CD4-positive, alpha-beta T cell (primary cell): ENCODE measurements at regions not wholly inside any gene's neighbourhood (a gene's known extent, or its start where the extent isn't known, plus 50 kb on each side); places are given as distances from the start of the nearest gene placed in this dataset.

Experiments used
- ATAC-seq: fragments of 200-7000 bp; cut with Tn5 transposase; one replicate; pipeline ENCODE4 v1.10.0; 2022; ENCODE audit warnings: mild to moderate bottlenecking; ENCODE audit not compliant: poor library complexity
- CTCF ChIA-PET: fragments of 350-600 bp; sonication (Branson Sonifier 250); formaldehyde crosslinking; loops from one replicate; lab custom pipeline; 2021; ENCODE audit warnings: antibody characterized with exemption, inconsistent platforms; lab: Charles Lee
- POLR2A ChIA-PET: fragments of 350-600 bp; sonication (Branson Sonifier 250); formaldehyde crosslinking; loops from one replicate; lab custom pipeline; 2021; ENCODE audit warnings: antibody characterized with exemption, inconsistent platforms; lab: Charles Lee
- DNase-seq, 14 experiments: peaks; one replicate each; pipeline ENCODE4 v3.0.0-alpha.2; 2013 to 2020; ENCODE audit warnings: mixed read lengths in 2 of 14
- H3K27ac ChIP-seq, 2 donors: one replicate each; pipeline versions ENCODE4 v1.5.1 to v1.7.0; 2013; ENCODE audit warnings: low read length in 2 of 2, low read depth in 1 of 2, mild to moderate bottlenecking in 1 of 2
- H3K27me3 ChIP-seq, 2 experiments: 1 replicate in 1 of 2; 2 replicates in 1 of 2; pipeline versions ENCODE4 v1.6.1 to v1.7.0; 2013; ENCODE audit warnings: low read length in 2 of 2, control low read depth in 1 of 2, mild to moderate bottlenecking in 1 of 2, moderate library complexity in 1 of 2; ENCODE audit not compliant: insufficient read depth in 2 of 2, control insufficient read depth in 1 of 2
- H3K36me3 ChIP-seq: one replicate; pipeline ENCODE4 v1.6.1; 2013; ENCODE audit warnings: low read length, control low read depth; ENCODE audit not compliant: insufficient read depth
- H3K4me1 ChIP-seq: one replicate; pipeline ENCODE4 v1.6.1; 2013; ENCODE audit warnings: low read length, control low read depth; ENCODE audit not compliant: insufficient read depth
- H3K4me3 ChIP-seq: one replicate; pipeline ENCODE4 v1.5.1; 2013; ENCODE audit warnings: mild to moderate bottlenecking, low read length, moderate library complexity
- H3K9me3 ChIP-seq, 2 experiments: 1 replicate in 1 of 2; 2 replicates in 1 of 2; pipeline versions ENCODE4 v1.6.1 to v1.7.0; 2013; ENCODE audit warnings: low read length in 2 of 2, mild to moderate bottlenecking in 2 of 2, control low read depth in 1 of 2, moderate library complexity in 1 of 2; ENCODE audit not compliant: control insufficient read depth in 1 of 2, insufficient read depth in 1 of 2
- H3K27ac Mint-ChIP-seq: one replicate; pipeline ENCODE4 v1.8.0; 2020; ENCODE audit warnings: mixed read lengths
- H3K27me3 Mint-ChIP-seq: one replicate; pipeline ENCODE4 v1.8.0; 2021; ENCODE audit warnings: mixed read lengths
- H3K36me3 Mint-ChIP-seq: one replicate; pipeline ENCODE4 v1.8.0; 2021; ENCODE audit warnings: low read depth, mixed read lengths
- H3K4me1 Mint-ChIP-seq: one replicate; pipeline ENCODE4 v1.8.0; 2021; ENCODE audit warnings: low read depth, mixed read lengths
- H3K4me3 Mint-ChIP-seq: one replicate; pipeline ENCODE4 v1.8.0; 2020; ENCODE audit warnings: mild to moderate bottlenecking, mixed read lengths
- H3K9me3 Mint-ChIP-seq: one replicate; pipeline ENCODE4 v1.8.0; 2020; ENCODE audit warnings: mixed read lengths
- intact Hi-C, 2 experiments: fragments of 100-400 bp; cut with DNase I in 1 of 2; cut with micrococcal nuclease in 1 of 2; formaldehyde crosslinking; loops; one replicate each; pipeline versions ENCODE4 v1.15.1 to v1.9.0; 2023 to 2025; cut with DNase I, micrococcal nuclease
- TF ChIP-seq, protein P1 (sequence below): fragments of 200-600 bp; IDR thresholded peaks from one replicate; pipeline ENCODE4 v1.8.0; 2022; ENCODE audit warnings: antibody characterized with exemption, mild to moderate bottlenecking

DNA sequence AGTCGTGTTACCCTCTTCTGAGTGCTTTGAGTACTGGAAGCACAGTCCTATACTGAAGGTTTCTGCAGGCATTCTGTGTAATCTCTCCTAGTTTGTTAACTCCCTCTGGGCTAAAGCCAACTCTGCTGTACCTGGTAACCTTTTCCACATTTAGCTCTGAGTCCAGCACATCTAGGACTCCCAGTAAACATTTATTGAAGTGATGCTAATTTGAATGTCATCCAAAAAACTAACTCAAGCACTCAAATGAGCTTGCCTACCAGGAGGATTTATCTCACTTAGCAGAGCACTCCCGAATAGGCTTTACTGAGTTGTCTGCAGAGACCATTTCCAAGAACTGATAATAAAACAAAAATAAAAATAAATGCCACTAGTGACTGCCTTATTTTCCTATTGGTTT, 79.5 kb upstream of the NFIB start:
- Mint-ChIP-seq H3K4me3 (no peak overlapping the region), H3K36me3 (no peaks in the 10 kb centered on the region), H3K4me1 (no peaks in the 10 kb centered on the region), H3K9me3 (peaks cover 7% of the 10 kb centered on the region), H3K27me3 (peaks cover 7% of the 10 kb centered on the region), H3K27ac (no peak overlapping the region)
- ChIA-PET CTCF (no interaction called here), POLR2A (interaction anchor here (0.7 kb wide), 1 partner anchor 139 kb away, joined by 3 read pairs; no protein-coding TSS in a partner anchor)
- Histone ChIP-seq H3K4me3 (no peak overlapping the region), H3K27me3 (no peaks in the 10 kb centered on the region), H3K27ac (no peak overlapping the region), H3K36me3 (no peaks in the 10 kb centered on the region), H3K9me3 (no peaks in the 10 kb centered on the region), H3K4me1 (no peaks in the 10 kb centered on the region)
- DNase-seq (no peak), ATAC-seq (no peak)
- TF ChIP-seq, protein P1, sequence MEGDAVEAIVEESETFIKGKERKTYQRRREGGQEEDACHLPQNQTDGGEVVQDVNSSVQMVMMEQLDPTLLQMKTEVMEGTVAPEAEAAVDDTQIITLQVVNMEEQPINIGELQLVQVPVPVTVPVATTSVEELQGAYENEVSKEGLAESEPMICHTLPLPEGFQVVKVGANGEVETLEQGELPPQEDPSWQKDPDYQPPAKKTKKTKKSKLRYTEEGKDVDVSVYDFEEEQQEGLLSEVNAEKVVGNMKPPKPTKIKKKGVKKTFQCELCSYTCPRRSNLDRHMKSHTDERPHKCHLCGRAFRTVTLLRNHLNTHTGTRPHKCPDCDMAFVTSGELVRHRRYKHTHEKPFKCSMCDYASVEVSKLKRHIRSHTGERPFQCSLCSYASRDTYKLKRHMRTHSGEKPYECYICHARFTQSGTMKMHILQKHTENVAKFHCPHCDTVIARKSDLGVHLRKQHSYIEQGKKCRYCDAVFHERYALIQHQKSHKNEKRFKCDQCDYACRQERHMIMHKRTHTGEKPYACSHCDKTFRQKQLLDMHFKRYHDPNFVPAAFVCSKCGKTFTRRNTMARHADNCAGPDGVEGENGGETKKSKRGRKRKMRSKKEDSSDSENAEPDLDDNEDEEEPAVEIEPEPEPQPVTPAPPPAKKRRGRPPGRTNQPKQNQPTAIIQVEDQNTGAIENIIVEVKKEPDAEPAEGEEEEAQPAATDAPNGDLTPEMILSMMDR = no peak
- intact Hi-C loops = no loop called here

DNA sequence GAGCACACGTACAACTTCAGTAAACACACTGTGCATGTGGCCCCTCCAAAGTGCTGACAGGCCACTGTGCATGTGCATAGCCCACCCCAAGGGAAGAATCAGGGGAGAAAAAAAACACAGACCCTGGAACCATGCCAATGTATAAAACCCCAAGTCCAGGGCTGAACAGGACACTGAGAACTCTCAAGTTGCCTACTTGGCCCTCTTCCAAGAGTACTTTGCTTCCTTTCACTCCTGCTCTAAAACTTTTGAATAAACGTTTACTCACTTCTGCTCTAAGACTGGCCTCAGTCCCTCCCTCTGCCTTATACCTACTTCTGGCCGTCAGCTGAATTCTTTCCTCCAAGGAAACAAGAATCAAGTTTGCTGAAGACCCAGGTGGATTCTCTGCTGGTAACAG, 77.7 kb upstream of the NFIB start:
- no peak overlapping the region for H3K4me3 Mint-ChIP-seq
- H3K27me3 ChIP-seq = no peaks in the 10 kb centered on the region
- ATAC-seq = no peak
- no peak for DNase-seq
- intact Hi-C loops = no loop called here
- no peaks in the 10 kb centered on the region for H3K9me3 ChIP-seq
- TF ChIP-seq, protein P1 = no peak
- no peak overlapping the region for H3K27ac ChIP-seq
- H3K36me3 ChIP-seq = no peaks in the 10 kb centered on the region
- no peaks in the 10 kb centered on the region for H3K36me3 Mint-ChIP-seq
- CTCF ChIA-PET = no interaction called here
- POLR2A ChIA-PET = no interaction called here
- no peak overlapping the region for H3K4me3 ChIP-seq
- no peaks in the 10 kb centered on the region for H3K4me1 Mint-ChIP-seq
- peaks cover 7% of the 10 kb centered on the region for H3K27me3 Mint-ChIP-seq
- peaks cover 7% of the 10 kb centered on the region for H3K9me3 Mint-ChIP-seq
- H3K27ac Mint-ChIP-seq = no peak overlapping the region
- H3K4me1 ChIP-seq = no peaks in the 10 kb centered on the region

DNA sequence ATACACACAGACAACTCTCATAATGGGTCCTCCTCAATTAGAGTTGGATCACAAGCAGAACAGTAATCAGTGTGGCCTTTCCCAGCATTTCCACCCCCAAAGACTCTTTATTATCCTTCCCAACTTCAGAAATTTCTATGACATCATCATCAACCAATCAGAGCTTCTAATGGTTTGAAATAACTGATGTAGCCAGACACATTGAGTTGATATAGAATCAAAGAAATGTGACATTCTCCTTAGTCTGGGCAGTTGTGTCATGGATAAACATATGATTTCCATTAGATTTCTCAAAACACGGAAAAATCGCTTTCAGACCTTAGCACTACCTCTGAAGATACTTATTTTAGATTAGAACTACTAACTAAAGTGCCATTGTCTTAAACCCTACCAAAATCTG, 75.7 kb upstream of the NFIB start:
- ChIA-PET CTCF (no interaction called here), POLR2A (no interaction called here)
- intact Hi-C loops = no loop called here
- DNase-seq = no peak
- Histone ChIP-seq H3K27me3 (no peaks in the 10 kb centered on the region), H3K36me3 (no peaks in the 10 kb centered on the region), H3K27ac (no peak overlapping the region), H3K4me3 (no peak overlapping the region), H3K4me1 (no peaks in the 10 kb centered on the region), H3K9me3 (no peaks in the 10 kb centered on the region)
- no peak for ATAC-seq
- no peak overlapping the region for H3K27ac Mint-ChIP-seq
- TF ChIP-seq, protein P1 = no peak
- H3K36me3 Mint-ChIP-seq = no peaks in the 10 kb centered on the region
- H3K9me3 Mint-ChIP-seq = peaks cover 7% of the 10 kb centered on the region
- no peak overlapping the region for H3K4me3 Mint-ChIP-seq
- peaks cover 10% of the 10 kb centered on the region for H3K27me3 Mint-ChIP-seq
- H3K4me1 Mint-ChIP-seq = no peaks in the 10 kb centered on the region
